ENCODE measurements at regions not wholly inside any gene's neighbourhood (a gene's known extent, or its start where the extent isn't known, plus 50 kb on each side); places are given as distances from the start of the nearest gene placed in this dataset.

DNA sequence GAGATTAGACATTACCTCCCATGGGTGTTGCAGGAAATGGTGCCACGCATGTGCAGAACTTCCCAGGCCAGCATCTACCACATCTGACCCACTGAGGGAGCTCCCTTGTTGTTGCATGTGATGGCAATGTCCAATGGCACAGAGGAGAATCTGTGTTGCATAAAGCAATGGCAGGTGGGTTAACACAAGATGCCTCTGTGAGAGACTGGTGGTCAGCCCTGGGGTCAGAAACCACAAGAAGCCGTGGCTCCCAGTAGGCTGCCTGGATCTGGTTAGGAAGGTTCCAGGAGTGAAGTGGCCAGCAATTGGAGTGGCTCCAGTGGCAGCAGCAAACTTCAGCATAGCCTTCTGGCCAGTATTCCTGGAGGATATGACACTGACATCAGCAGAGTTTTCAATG is 65.9 kb upstream of the HMGA2 start (continued):
- TF ChIP-seq CBX3 (IDR thresholded peaks at IDR 0.05; ENCODE audit: low read depth), result no peak
- no peak for TF ChIP-seq FOSL1 (IDR thresholded peaks at IDR 0.05; ENCODE audit: low read depth)
- no peak for TF ChIP-seq POLR2A (IDR thresholded peaks at IDR 0.05; ENCODE audit: borderline replicate concordance, extremely low read depth, insufficient read depth, insufficient read length)
- no peak for TF ChIP-seq EZH2phosphoT487 (IDR thresholded peaks at IDR 0.05; ENCODE audit: borderline replicate concordance)
- no peak for TF ChIP-seq SP1 (IDR thresholded peaks at IDR 0.05; ENCODE audit: low read depth)
- TF ChIP-seq YY1 (IDR thresholded peaks at IDR 0.05; ENCODE audit: extremely low read depth, insufficient replicate concordance, low read depth, low read length), result no peak
- no peak for TF ChIP-seq ELF1 (IDR thresholded peaks at IDR 0.05; ENCODE audit: borderline replicate concordance, low read depth)
- TF ChIP-seq JUND (IDR thresholded peaks at IDR 0.05), result no peak
- TF ChIP-seq EZH2 (IDR thresholded peaks at IDR 0.05), result no peak
- no peak for TF ChIP-seq ZFX (IDR thresholded peaks at IDR 0.05)
- TF ChIP-seq EGR1 (IDR thresholded peaks at IDR 0.05; ENCODE audit: low read depth), result no peak

DNA sequence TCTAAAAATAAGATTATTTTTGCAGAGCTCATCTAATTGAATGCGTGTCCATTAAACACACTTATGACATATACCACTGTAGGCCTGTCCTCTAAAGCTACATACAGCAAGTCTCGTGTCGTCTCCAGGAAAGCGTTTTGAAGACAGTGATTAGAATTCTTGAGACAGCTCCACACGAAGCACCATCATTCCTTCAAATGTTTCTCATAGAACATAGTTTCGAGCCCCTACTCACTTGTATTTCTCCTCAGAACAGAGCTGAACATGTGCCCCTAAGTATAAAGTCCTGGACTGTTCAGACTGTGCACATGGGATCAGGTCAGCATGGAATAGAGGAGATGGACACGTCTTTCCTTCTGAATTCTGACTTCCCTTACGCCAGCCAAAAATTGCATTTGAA is 64.5 kb upstream of the HMGA2 start:
- Histone ChIP-seq H3K9ac (ENCODE audit: low read length) (no peak overlapping the region), H3K4me2 (ENCODE audit: low read length) (no peak overlapping the region), H3K36me3 (ENCODE audit: control insufficient read depth in 1 of 2, insufficient read depth in 2 of 2, low read length in 2 of 2) (no peaks in the 10 kb centered on the region), H3K9me2 (ENCODE audit: insufficient read depth) (no peaks in the 10 kb centered on the region), H3K9me3 (ENCODE audit: control insufficient read depth in 1 of 2, insufficient read depth in 1 of 2, low read depth in 1 of 2, low read length in 2 of 2) (no peaks in the 10 kb centered on the region), H3K4me1 (ENCODE audit: control insufficient read depth in 1 of 2, insufficient read depth in 2 of 2, low read length in 2 of 2) (peaks cover 40 to 52% of the 10 kb centered on the region in 2 experiments), H2AFZ (ENCODE audit: low read depth, low read length, poor library complexity, severe bottlenecking) (no peak overlapping the region), H3K79me2 (ENCODE audit: insufficient read depth, low read length) (no peaks in the 10 kb centered on the region), H4K20me1 (ENCODE audit: insufficient read depth) (no peaks in the 10 kb centered on the region), H3K4me3 (replicated peaks in 1 of 2; ENCODE audit: low read depth in 1 of 2, low read length in 2 of 2) (no peak overlapping the region), H3K27me3 (ENCODE audit: insufficient read depth, low read length) (no peaks in the 10 kb centered on the region), H3K27ac (ENCODE audit: low read depth, low read length) (no peak overlapping the region)
- DNase-seq (ENCODE audit: low read depth, low spot score), result no peak
- intact Hi-C loops (cut with micrococcal nuclease), result no loop called here
- TF ChIP-seq JUND (IDR thresholded peaks at IDR 0.05) (no peak), EGR1 (IDR thresholded peaks at IDR 0.05; ENCODE audit: low read depth) (no peak), ZNF274 (IDR thresholded peaks at IDR 0.05; ENCODE audit: low read depth, low read length) (no peak), CEBPB (IDR thresholded peaks at IDR 0.05; ENCODE audit: low read depth) (no peak)
- TF ChIP-seq, protein P1, sequence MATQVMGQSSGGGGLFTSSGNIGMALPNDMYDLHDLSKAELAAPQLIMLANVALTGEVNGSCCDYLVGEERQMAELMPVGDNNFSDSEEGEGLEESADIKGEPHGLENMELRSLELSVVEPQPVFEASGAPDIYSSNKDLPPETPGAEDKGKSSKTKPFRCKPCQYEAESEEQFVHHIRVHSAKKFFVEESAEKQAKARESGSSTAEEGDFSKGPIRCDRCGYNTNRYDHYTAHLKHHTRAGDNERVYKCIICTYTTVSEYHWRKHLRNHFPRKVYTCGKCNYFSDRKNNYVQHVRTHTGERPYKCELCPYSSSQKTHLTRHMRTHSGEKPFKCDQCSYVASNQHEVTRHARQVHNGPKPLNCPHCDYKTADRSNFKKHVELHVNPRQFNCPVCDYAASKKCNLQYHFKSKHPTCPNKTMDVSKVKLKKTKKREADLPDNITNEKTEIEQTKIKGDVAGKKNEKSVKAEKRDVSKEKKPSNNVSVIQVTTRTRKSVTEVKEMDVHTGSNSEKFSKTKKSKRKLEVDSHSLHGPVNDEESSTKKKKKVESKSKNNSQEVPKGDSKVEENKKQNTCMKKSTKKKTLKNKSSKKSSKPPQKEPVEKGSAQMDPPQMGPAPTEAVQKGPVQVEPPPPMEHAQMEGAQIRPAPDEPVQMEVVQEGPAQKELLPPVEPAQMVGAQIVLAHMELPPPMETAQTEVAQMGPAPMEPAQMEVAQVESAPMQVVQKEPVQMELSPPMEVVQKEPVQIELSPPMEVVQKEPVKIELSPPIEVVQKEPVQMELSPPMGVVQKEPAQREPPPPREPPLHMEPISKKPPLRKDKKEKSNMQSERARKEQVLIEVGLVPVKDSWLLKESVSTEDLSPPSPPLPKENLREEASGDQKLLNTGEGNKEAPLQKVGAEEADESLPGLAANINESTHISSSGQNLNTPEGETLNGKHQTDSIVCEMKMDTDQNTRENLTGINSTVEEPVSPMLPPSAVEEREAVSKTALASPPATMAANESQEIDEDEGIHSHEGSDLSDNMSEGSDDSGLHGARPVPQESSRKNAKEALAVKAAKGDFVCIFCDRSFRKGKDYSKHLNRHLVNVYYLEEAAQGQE (IDR thresholded peaks at IDR 0.05; ENCODE audit: low read depth), result no peak
- CTCF ChIA-PET, result no interaction called here
- RAD21 ChIA-PET (ENCODE audit: low non-redundant PET in 1 of 2, low total read pairs in 2 of 2, uncharacterized antibody in 2 of 2, unreplicated experiment in 2 of 2), result no interaction called here
- no peak for ATAC-seq
- BruUV-seq (replicated peaks), result no TSS peak
- POLR2A ChIA-PET, result no interaction called here

Data from HCT116 (cell line).